GM19239 (cell line): ENCODE measurements at regions not wholly inside any gene's neighbourhood (a gene's known extent, or its start where the extent isn't known, plus 50 kb on each side); places are given as distances from the start of the nearest gene placed in this dataset.

Source experiments
- DNase-seq: peaks from one replicate; pipeline ENCODE4 v3.0.0; 2011; ENCODE audit warnings: low spot score; ENCODE audit not compliant: insufficient read length
- FAIRE-seq: peaks from 2 replicates; lab custom pipeline; 2011; peaks lifted over from hg19 to GRCh38; lab: Jason Lieb, UNC

GRCh38 chr6:40733290-40733689 is 146.1 kb upstream of the LRFN2 start:
- FAIRE-seq: no peak
- DNase-seq: no peak

GRCh38 chr6:40732878-40733277 is 145.7 kb upstream of the LRFN2 start:
- no peak for DNase-seq
- no peak for FAIRE-seq

- DNase-seq (no peak), FAIRE-seq (no peak)
Observed at GRCh38 chr6:40728643-40729042, 141.5 kb upstream of the LRFN2 start.

- no peak for FAIRE-seq
- DNase-seq: no peak
Observed at GRCh38 chr6:40727271-40727670, 140.1 kb upstream of the LRFN2 start.

GRCh38 chr6:40726853-40727252 is 139.7 kb upstream of the LRFN2 start:
- FAIRE-seq: no peak
- DNase-seq: no peak

GRCh38 chr6:40725390-40725789 is 138.2 kb upstream of the LRFN2 start:
- FAIRE-seq (no peak), DNase-seq (no peak)

GRCh38 chr6:40724886-40725285 is 137.7 kb upstream of the LRFN2 start:
- DNase-seq (no peak), FAIRE-seq (no peak)

- FAIRE-seq (no peak), DNase-seq (no peak)
Observed at GRCh38 chr6:40723967-40724366, 136.8 kb upstream of the LRFN2 start.

GRCh38 chr6:40722553-40723258 is 135.5 kb upstream of the LRFN2 start:
- FAIRE-seq (no peak), DNase-seq (no peak)

- DNase-seq (no peak), FAIRE-seq (no peak)
Observed at GRCh38 chr6:40722091-40722490, 134.9 kb upstream of the LRFN2 start.

- DNase-seq: no peak
- no peak for FAIRE-seq
Observed at GRCh38 chr6:40721271-40721952, 134.2 kb upstream of the LRFN2 start.

- DNase-seq (no peak), FAIRE-seq (no peak)
Observed at GRCh38 chr6:40720375-40720748, 133.2 kb upstream of the LRFN2 start.

- peak; percentile 53 for FAIRE-seq
- DNase-seq: peak; percentile 35
Observed at GRCh38 chr6:40719671-40720374, 132.7 kb upstream of the LRFN2 start.

- no peak for FAIRE-seq
- DNase-seq: no peak
Observed at GRCh38 chr6:40718401-40718800, 131.2 kb upstream of the LRFN2 start.

GRCh38 chr6:40717411-40718057 is 130.4 kb upstream of the LRFN2 start:
- no peak for FAIRE-seq

GRCh38 chr6:40715570-40716403 is 128.6 kb upstream of the LRFN2 start:
- no peak for DNase-seq
- no peak for FAIRE-seq

More at GRCh38 chr6:40717411-40718057, 130.4 kb upstream of the LRFN2 start:
- no peak for DNase-seq

GRCh38 chr6:40714576-40715564 is 127.7 kb upstream of the LRFN2 start:
- no peak for FAIRE-seq
- DNase-seq: no peak

- FAIRE-seq: no peak
Observed at GRCh38 chr6:40714143-40714542, 127.0 kb upstream of the LRFN2 start.

More at GRCh38 chr6:40714143-40714542, 127.0 kb upstream of the LRFN2 start:
- DNase-seq: no peak
